ENCODE measurements at regions not wholly inside any gene's neighbourhood (a gene's known extent, or its start where the extent isn't known, plus 50 kb on each side); places are given as distances from the start of the nearest gene placed in this dataset.

DNA sequence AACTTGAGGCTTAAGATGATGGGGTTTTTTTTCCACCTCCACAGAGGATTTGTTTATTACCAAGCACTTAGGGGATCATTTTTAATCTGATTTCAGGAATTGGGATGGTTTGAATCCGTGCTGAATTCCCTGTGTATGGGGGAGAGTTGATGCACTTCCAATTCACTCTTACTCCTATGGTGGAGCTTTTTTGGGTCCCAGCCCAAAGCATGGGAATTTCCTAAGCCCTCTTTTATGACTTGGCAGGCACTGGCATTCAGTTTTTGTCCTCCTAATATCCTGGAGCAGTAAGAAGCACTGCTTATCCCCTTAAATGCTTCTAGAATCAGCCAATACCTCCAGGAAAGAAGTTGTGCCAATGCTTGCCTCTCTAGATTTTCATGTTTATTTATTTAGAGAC lies 78.7 kb downstream of the HYCC1 start:
- no peak for DNase-seq (ENCODE audit: low read depth)
- no peak overlapping the region for H3K4me3 ChIP-seq (ENCODE audit: low read depth, low read length)
- TF ChIP-seq, protein P1, sequence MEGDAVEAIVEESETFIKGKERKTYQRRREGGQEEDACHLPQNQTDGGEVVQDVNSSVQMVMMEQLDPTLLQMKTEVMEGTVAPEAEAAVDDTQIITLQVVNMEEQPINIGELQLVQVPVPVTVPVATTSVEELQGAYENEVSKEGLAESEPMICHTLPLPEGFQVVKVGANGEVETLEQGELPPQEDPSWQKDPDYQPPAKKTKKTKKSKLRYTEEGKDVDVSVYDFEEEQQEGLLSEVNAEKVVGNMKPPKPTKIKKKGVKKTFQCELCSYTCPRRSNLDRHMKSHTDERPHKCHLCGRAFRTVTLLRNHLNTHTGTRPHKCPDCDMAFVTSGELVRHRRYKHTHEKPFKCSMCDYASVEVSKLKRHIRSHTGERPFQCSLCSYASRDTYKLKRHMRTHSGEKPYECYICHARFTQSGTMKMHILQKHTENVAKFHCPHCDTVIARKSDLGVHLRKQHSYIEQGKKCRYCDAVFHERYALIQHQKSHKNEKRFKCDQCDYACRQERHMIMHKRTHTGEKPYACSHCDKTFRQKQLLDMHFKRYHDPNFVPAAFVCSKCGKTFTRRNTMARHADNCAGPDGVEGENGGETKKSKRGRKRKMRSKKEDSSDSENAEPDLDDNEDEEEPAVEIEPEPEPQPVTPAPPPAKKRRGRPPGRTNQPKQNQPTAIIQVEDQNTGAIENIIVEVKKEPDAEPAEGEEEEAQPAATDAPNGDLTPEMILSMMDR (IDR thresholded peaks at IDR 0.05; ENCODE audit: low read depth, low read length, missing control alignments): no peak

DNA sequence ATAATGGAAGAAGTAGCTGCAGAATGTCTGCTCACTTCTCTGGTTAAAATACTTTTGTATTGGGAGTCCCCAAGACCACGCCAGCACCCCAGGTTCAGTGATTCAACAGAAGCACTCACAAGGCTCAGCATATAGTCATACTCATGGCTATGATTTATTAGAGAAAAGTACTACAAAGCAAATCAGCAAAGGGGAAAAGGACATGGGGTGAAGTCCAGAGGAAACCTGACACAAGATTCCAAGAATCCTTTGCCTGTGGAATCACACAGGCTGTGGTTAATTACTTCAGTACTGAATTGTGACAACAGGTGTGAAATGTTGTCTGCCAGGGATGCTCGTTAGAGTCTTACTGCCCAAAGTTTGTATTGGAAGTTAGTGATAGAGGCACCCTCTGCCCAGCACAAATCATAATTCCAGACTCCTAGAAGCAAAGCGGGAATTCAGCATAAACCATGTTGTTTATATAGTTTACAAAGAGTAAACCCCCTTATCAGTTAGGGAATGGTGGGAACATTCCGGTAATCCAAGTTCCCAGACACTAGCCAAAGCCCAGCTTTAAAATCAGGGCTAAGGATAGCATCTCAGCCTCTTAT lies 79.4 kb downstream of the HYCC1 start:
- H3K4me3 ChIP-seq (ENCODE audit: low read depth, low read length): no peak overlapping the region
- TF ChIP-seq, protein P1 (IDR thresholded peaks at IDR 0.05; ENCODE audit: low read depth, low read length, missing control alignments): no peak
- no peak for DNase-seq (ENCODE audit: low read depth)

DNA sequence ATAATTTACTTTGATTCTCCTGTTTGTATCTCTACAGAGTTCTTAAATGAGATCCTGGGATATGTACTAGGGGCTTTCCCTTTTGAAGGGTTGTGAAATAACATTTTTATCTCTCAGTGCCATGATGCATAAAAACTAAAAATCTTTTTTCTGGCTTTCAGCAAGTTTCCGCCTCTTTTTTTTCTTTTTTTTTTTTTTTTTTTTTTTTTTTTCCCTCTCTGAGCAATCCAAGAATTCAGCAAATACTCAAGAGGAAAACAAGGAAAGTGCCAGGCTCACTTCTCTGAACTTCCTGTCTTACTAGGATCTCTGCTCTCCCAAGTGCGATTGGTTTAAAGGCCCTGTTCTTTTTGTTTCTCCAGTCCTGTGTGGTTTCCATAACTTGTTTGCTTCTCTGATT lies 79.9 kb downstream of the HYCC1 start:
- H3K4me3 ChIP-seq (ENCODE audit: low read depth, low read length): no peak overlapping the region
- no peak for DNase-seq (ENCODE audit: low read depth)
- TF ChIP-seq, protein P1 (IDR thresholded peaks at IDR 0.05; ENCODE audit: low read depth, low read length, missing control alignments): no peak

DNA sequence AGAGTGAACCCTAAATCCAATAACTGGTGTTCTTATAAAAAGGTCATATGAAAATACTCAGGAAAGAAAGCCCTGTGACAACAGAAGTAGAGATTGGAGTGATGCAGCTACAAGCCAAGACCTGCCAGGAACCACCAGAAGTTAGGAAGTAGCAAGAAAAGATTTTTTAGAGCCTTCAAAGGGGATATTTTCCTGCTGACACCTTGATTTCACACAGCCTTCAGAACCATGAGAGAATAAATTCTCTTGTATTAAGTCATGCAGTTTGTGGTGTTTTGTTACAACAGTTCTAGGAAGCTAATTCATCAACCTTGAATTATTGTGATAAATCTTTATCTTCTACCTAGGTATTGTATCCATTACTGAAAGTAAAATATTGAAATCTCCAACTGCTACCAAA lies 81.0 kb downstream of the HYCC1 start:
- H3K4me3 ChIP-seq (ENCODE audit: low read depth, low read length): no peak overlapping the region
- TF ChIP-seq, protein P1 (IDR thresholded peaks at IDR 0.05; ENCODE audit: low read depth, low read length, missing control alignments): no peak
- no peak for DNase-seq (ENCODE audit: low read depth)

DNA sequence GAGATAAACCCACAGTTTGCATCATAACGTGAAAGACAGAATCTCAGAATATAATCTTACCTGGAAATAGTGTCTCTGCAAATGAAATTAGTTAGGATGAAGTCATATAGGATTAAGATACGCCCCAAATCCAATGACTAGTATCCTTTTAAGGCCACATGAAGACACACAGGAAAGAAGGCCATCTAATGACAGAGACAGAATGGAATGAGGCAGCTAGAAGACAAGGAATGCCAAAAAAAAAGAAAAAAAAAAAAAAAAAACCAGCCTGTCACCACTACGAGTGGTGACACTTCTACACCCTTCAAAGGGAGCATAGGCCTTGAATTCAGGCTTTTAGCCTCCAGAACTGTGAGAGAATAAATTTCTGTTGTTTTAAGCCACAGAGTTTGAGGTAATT lies 82.9 kb downstream of the HYCC1 start:
- no peak for DNase-seq (ENCODE audit: low read depth)
- TF ChIP-seq, protein P1 (IDR thresholded peaks at IDR 0.05; ENCODE audit: low read depth, low read length, missing control alignments): no peak
- no peak overlapping the region for H3K4me3 ChIP-seq (ENCODE audit: low read depth, low read length)

DNA sequence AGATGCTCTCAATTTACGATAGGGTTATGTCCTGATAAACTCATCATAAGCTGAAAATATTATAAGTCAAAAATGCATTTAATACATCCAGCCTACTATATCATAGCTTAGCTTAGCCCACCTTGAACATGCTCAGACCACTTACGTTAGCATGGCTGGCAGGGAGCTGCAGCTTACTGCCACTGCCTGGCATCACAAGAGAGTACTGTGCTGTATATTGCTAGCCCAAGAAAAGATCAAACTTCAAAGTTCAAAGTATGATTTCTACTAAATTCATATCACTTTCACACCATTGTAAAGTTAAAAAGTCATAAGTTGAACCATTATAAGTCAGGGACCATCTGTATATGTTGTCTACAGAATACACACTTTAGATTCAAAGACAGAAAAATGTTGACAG lies 91.6 kb downstream of the HYCC1 start:
- TF ChIP-seq, protein P1 (IDR thresholded peaks at IDR 0.05; ENCODE audit: low read depth, low read length, missing control alignments): no peak
- no peak for DNase-seq (ENCODE audit: low read depth)

DNA sequence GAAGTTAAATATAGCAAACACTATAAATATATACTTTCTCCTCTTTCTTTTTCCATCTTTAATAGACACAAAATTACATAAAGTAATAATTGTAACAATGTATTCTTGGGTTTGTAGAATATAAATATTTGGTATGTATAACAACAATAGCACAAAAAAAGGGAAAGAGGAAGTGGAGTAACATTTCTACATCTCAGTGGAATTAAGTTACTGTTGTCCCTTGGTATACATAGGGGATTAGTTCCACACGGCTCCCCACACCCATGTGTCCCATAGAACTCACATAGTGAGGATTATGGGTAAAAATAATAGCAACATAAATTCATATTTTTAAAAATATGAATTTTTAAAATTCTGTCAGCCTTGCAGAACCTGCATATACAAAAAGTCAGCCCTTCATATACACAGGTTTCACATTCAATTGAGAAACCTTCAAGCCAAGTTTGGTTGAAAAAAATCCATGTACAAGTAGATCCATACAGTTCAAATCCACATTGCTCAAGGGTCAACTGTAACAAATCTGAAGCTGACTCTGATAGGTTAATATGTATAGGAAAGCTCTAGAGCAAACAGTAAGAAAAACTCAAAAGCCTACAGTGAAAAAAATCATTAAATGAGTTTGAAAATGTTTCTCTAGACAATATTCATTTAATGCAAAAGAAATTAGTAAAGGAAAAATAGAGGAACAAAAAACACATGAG lies 92.4 kb downstream of the HYCC1 start:
- DNase-seq (ENCODE audit: low read depth): no peak
- no peak overlapping the region for H3K4me3 ChIP-seq (ENCODE audit: low read depth, low read length)
- TF ChIP-seq, protein P1 (IDR thresholded peaks at IDR 0.05; ENCODE audit: low read depth, low read length, missing control alignments): no peak

More for the DNA sequence above, 91.6 kb downstream of the HYCC1 start:
- H3K4me3 ChIP-seq (ENCODE audit: low read depth, low read length): no peak overlapping the region
